Testis (tissue), 2 donors: ENCODE measurements at regions not wholly inside any gene's neighbourhood (a gene's known extent, or its start where the extent isn't known, plus 50 kb on each side); places are given as distances from the start of the nearest gene placed in this dataset.

Experiments used
- CTCF ChIP-seq, 3 experiments: fragments of 450-650 bp in 2 of 3; fragments of 200-600 bp in 1 of 3; sonication (generic) in 1 of 3; IDR thresholded peaks; one replicate each; pipeline ENCODE4 v1.5.1; 2016 to 2019; ENCODE audit warnings: antibody characterized with exemption in 3 of 3, mild to moderate bottlenecking in 2 of 3, moderate library complexity in 1 of 3
- POLR2A ChIP-seq: fragments of 450-650 bp; IDR thresholded peaks from one replicate; pipeline ENCODE4 v1.6.1; 2017; ENCODE audit warnings: antibody characterized with exemption, mild to moderate bottlenecking, moderate library complexity

- no peak for TF ChIP-seq POLR2A
- no peak for TF ChIP-seq CTCF (IDR thresholded peaks at IDR 0.05)
Observed at GRCh38 chr1:71245246-71245645, 164.4 kb upstream of the ZRANB2 start.
